AG04450 (cell line): ENCODE measurements at regions not wholly inside any gene's neighbourhood (a gene's known extent, or its start where the extent isn't known, plus 50 kb on each side); places are given as distances from the start of the nearest gene placed in this dataset.
"Not testable (repeated sequence)": the region's sequence is repeated elsewhere in the genome, so short reads cannot be mapped to it uniquely, and the experiment has no call there.

Experiments
- CTCF ChIA-PET: fragments of 300-600, 350-600 bp; formaldehyde crosslinking; extraction: SDS; loops from one replicate; lab custom pipeline; 2022; ENCODE audit warnings: antibody characterized with exemption, inconsistent platforms; lab: Charles Lee
- POLR2A ChIA-PET: fragments of 350-600 bp; formaldehyde crosslinking; extraction: SDS; loops from one replicate; lab custom pipeline; 2021; ENCODE audit warnings: antibody characterized with exemption, inconsistent platforms; lab: Yijun Ruan, JAX
- DNase-seq: peaks from one replicate; pipeline ENCODE4 v3.0.0-alpha.2; 2011; ENCODE audit warnings: low read depth, low spot score
- H3K27ac ChIP-seq: one replicate; pipeline ENCODE4 v1.5.1; 2012; ENCODE audit warnings: low read depth, low read length, control low read depth
- H3K27me3 ChIP-seq: one replicate; pipeline ENCODE4 v1.6.0; 2012; ENCODE audit warnings: low read length; ENCODE audit not compliant: control insufficient read depth, insufficient read depth
- H3K4me3 ChIP-seq: 2 replicates; pipeline ENCODE4 v1.5.1; 2011; ENCODE audit warnings: mild to moderate bottlenecking, low read depth, low read length, control low read depth
- H3K9me3 ChIP-seq: 2 replicates; pipeline ENCODE4 v1.5.1; 2012; ENCODE audit warnings: low read length; ENCODE audit not compliant: control insufficient read depth, insufficient read depth
- TF ChIP-seq, protein P1 (sequence below): IDR thresholded peaks from 2 replicates; pipeline ENCODE4 v1.5.1; 2011; ENCODE audit warnings: low read depth, low read length, control low read depth, inconsistent platforms

DNA sequence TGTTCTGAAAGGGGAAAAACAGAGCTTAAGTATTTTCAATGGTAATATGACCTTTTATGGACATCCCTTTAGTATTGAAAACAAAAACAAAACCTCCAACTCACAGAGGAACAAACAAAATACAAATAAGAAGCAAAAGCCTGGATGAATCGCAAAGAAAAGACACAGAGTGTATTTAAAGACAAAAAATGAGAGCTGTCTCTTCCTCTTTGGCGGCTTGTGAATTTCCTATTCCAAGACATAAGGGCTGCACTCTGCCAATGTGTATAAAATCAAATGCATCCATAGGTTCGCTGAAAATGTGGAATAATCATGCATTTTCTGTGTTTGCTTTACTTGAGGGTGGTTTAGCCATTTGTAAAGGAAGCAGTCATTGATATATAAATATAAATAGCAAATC is 739.3 kb upstream of the ZNF608 start:
- ChIA-PET POLR2A (interaction anchor here (0.6 to 2.9 kb wide), 12 partner anchors 39 to 825 kb away, joined by 3 to 16 read pairs (median 4); no protein-coding TSS in a partner anchor), CTCF (interaction anchor here (0.7 to 1.4 kb wide), 2 partner anchors 39 to 350 kb away, joined by 3 read pairs; no protein-coding TSS in a partner anchor)
- DNase-seq = no peak
- TF ChIP-seq, protein P1, sequence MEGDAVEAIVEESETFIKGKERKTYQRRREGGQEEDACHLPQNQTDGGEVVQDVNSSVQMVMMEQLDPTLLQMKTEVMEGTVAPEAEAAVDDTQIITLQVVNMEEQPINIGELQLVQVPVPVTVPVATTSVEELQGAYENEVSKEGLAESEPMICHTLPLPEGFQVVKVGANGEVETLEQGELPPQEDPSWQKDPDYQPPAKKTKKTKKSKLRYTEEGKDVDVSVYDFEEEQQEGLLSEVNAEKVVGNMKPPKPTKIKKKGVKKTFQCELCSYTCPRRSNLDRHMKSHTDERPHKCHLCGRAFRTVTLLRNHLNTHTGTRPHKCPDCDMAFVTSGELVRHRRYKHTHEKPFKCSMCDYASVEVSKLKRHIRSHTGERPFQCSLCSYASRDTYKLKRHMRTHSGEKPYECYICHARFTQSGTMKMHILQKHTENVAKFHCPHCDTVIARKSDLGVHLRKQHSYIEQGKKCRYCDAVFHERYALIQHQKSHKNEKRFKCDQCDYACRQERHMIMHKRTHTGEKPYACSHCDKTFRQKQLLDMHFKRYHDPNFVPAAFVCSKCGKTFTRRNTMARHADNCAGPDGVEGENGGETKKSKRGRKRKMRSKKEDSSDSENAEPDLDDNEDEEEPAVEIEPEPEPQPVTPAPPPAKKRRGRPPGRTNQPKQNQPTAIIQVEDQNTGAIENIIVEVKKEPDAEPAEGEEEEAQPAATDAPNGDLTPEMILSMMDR = no peak
- H3K27ac ChIP-seq = no peak overlapping the region
- no peaks in the 10 kb centered on the region for H3K9me3 ChIP-seq
- no peak overlapping the region; the same call in 1 of the 2 replicates for H3K4me3 ChIP-seq
- no peaks in the 10 kb centered on the region for H3K27me3 ChIP-seq

DNA sequence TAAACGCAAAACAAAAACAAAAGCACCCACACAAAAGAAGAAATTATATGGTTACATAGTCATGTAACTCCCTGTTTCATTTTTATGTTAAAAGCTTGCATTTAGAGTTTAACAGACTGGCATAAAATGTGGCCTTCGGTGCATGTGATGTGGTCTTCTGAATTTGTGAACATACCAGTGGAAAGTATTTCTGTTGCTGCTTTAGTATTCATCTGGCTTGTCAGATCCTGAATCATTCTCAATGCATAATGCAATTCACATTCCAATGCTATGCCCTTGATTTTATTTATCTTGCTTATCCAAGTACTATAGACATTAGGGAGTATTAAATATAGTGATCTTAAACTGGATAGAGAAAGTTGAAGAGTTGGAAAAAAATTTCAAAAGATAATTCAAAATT is 740.2 kb upstream of the ZNF608 start:
- Histone ChIP-seq H3K9me3 (no peaks in the 10 kb centered on the region), H3K27me3 (no peaks in the 10 kb centered on the region), H3K27ac (no peak overlapping the region), H3K4me3 (no peak overlapping the region)
- POLR2A ChIA-PET = no interaction called here
- TF ChIP-seq, protein P1 = no peak
- CTCF ChIA-PET = interaction anchor here (1.4 kb wide), 1 partner anchor 349 kb away, joined by 3 read pairs; no protein-coding TSS in a partner anchor
- DNase-seq = no peak

DNA sequence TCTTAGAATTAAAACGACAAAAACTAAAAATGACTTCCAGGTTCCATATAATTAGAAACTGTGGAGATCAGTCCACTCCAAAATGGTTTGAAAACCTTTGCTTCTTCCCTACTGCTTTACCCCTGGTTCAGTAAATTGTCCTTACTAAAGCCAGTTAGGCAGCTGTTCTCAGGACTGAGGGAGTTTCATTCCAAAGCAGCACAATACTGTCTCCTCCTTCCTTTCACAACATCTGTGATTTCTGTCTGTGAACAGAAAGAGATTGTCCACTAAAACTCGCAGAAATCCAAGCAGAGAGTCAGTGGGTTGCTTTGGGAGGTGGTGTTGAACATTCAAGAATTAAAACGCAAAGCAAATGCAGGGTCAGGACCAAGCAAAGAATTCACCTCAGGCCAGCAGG is 740.8 kb upstream of the ZNF608 start:
- CTCF ChIA-PET = no interaction called here
- TF ChIP-seq, protein P1 = no peak
- POLR2A ChIA-PET = no interaction called here
- H3K27me3 ChIP-seq = no peaks in the 10 kb centered on the region
- H3K27ac ChIP-seq = no peak overlapping the region
- H3K4me3 ChIP-seq = no peak overlapping the region
- DNase-seq = no peak
- no peaks in the 10 kb centered on the region for H3K9me3 ChIP-seq

DNA sequence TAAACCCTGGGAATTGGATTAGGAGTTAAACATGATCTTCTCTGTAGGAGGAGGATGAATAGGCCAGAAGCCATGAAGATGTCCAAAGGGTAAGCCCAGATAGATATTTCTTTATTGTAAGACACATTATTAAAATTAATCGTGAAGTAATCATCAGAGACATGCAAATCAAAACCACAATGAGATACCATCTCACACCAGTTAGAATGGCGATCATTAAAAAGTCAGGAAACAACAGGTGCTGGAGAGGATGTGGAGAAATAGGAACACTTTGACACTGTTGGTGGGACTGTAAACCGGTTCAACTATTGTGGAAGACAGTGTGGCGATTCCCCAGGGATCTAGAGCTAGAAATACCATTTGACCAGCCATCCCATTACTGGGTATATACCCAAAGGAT is 741.2 kb upstream of the ZNF608 start:
- POLR2A ChIA-PET, H3K9me3 ChIP-seq, H3K27me3 ChIP-seq, H3K27ac ChIP-seq, DNase-seq, H3K4me3 ChIP-seq: not testable (repeated sequence)
- CTCF ChIA-PET = interaction anchor here (0.7 kb wide), 1 partner anchor 85 kb away, joined by 4 read pairs; no protein-coding TSS in a partner anchor

DNA sequence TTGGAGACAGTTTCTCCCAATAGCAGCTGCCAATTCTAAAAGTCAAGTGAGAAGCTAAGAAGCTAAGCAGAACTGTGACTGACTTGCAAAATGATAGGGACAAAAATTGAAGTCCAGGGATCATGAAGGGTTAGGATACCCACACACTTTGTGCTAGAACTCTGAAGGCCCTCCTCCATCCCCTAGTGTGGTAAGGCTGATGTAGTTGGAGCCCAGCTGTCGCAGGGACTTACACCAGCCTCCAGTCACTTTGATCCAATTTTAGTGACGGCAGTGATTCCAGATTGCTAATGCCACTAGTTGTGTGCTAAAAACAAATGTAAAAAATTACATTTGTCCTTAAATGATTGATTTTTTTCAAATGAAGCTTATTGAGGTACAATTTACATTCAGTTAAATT is 742.7 kb upstream of the ZNF608 start:
- no peak overlapping the region for H3K4me3 ChIP-seq
- no peak for DNase-seq
- TF ChIP-seq, protein P1 = no peak
- ChIA-PET POLR2A (no interaction called here), CTCF (no interaction called here)
- no peak overlapping the region for H3K27ac ChIP-seq
- no peaks in the 10 kb centered on the region for H3K9me3 ChIP-seq
- no peaks in the 10 kb centered on the region for H3K27me3 ChIP-seq
